Neural cell (in vitro differentiated cells): ENCODE measurements at regions not wholly inside any gene's neighbourhood (a gene's known extent, or its start where the extent isn't known, plus 50 kb on each side); places are given as distances from the start of the nearest gene placed in this dataset.

Source experiments
- H2AFZ ChIP-seq: fragments of 200-600, 300-800 bp; sonication (generic), shearing (Covaris generic); 2 replicates; pipeline ENCODE4 v1.6.0; 2014; ENCODE audit warnings: low read depth, mild to moderate bottlenecking, antibody characterized with exemption, low read length, moderate library complexity
- H3F3A ChIP-seq: fragments of 200-600 bp; shearing (Covaris generic); 2 replicates; pipeline ENCODE4 v1.6.1; 2016; ENCODE audit warnings: mild to moderate bottlenecking, moderate library complexity, mixed read lengths, antibody characterized with exemption, low read length; ENCODE audit not compliant: insufficient read depth, poor library complexity, severe bottlenecking
- H3K27ac ChIP-seq: fragments of 200-600, 300-800 bp; sonication (generic), shearing (Covaris generic); 2 replicates; pipeline ENCODE4 v1.5.1; 2014; ENCODE audit warnings: mild to moderate bottlenecking, low read length, moderate library complexity
- H3K27me3 ChIP-seq: fragments of 300-800, 200-600 bp; sonication (generic), shearing (Covaris generic); 2 replicates; pipeline ENCODE4 v1.6.0; 2014; ENCODE audit warnings: mild to moderate bottlenecking, low read depth, low read length, moderate library complexity; ENCODE audit not compliant: insufficient read depth
- H3K36me3 ChIP-seq: fragments of 300-800, 200-600 bp; sonication (generic), shearing (Covaris generic); 2 replicates; pipeline ENCODE4 v1.5.1; 2014; ENCODE audit warnings: mild to moderate bottlenecking, antibody characterized with exemption, low read length, moderate library complexity; ENCODE audit not compliant: insufficient read depth
- H3K4me2 ChIP-seq: fragments of 300-800, 200-600 bp; sonication (generic), shearing (Covaris generic); 2 replicates; pipeline ENCODE4 v1.6.0; 2014; ENCODE audit warnings: mild to moderate bottlenecking, low read length
- H3K4me3 ChIP-seq: fragments of 300-800, 200-600 bp; sonication (generic), shearing (Covaris generic); 2 replicates; pipeline ENCODE4 v1.5.1; 2014; ENCODE audit warnings: mild to moderate bottlenecking, low read length, moderate library complexity
- H3K79me2 ChIP-seq: fragments of 200-600 bp; shearing (Covaris generic); replicated peaks from 2 replicates; pipeline ENCODE4 v1.6.0; 2014; ENCODE audit warnings: mild to moderate bottlenecking, low read length, moderate library complexity; ENCODE audit not compliant: insufficient read depth
- H3K9ac ChIP-seq: fragments of 300-800, 200-600 bp; sonication (generic), shearing (Covaris generic); 2 replicates; pipeline ENCODE4 v1.6.1; 2016; ENCODE audit warnings: mild to moderate bottlenecking, low read length, mixed read lengths
- H3K9me2 ChIP-seq: fragments of 200-600 bp; shearing (Covaris generic); 2 replicates; pipeline ENCODE4 v1.6.1; 2016; ENCODE audit warnings: mild to moderate bottlenecking, low read length, mixed read lengths; ENCODE audit not compliant: insufficient read depth
- H3K9me3 ChIP-seq: fragments of 200-600, 300-800 bp; sonication (generic), shearing (Covaris generic); 2 replicates; pipeline ENCODE4 v1.6.1; 2016; ENCODE audit warnings: mild to moderate bottlenecking, mixed run types, low read length, moderate library complexity, mixed read lengths
- H4K20me1 ChIP-seq: fragments of 200-600 bp; shearing (Covaris generic); 2 replicates; pipeline ENCODE4 v1.6.1; 2016; ENCODE audit warnings: mild to moderate bottlenecking, mixed run types; ENCODE audit not compliant: insufficient read depth
- CTCF ChIP-seq: fragments of 450-650 bp; IDR thresholded peaks from 2 replicates; pipeline ENCODE4 v1.5.1; 2014; ENCODE audit warnings: antibody characterized with exemption, mild to moderate bottlenecking, moderate library complexity; ENCODE audit not compliant: poor library complexity, severe bottlenecking
- EP300 ChIP-seq: fragments of 450-650 bp; conservative IDR thresholded peaks from 2 replicates; pipeline ENCODE4 v1.6.1; 2014; ENCODE audit warnings: antibody characterized with exemption, mild to moderate bottlenecking, moderate library complexity; ENCODE audit not compliant: poor library complexity, severe bottlenecking
- EZH2 ChIP-seq: fragments of 200-600, 300-800 bp; shearing (Covaris generic), sonication (generic); IDR thresholded peaks from 2 replicates; pipeline ENCODE4 v1.6.1; 2014; ENCODE audit warnings: antibody characterized with exemption, low read length, borderline replicate concordance, mild to moderate bottlenecking; ENCODE audit not compliant: insufficient read depth, poor library complexity, severe bottlenecking
- MXI1 ChIP-seq: fragments of 450-650 bp; conservative IDR thresholded peaks from 2 replicates; pipeline ENCODE4 v1.6.1; 2014; ENCODE audit warnings: antibody characterized with exemption, mild to moderate bottlenecking; ENCODE audit not compliant: poor library complexity, severe bottlenecking
- POLR2AphosphoS5 ChIP-seq: IDR thresholded peaks from 2 replicates; pipeline ENCODE4 v1.6.1; 2012
- RAD21 ChIP-seq: fragments of 450-650 bp; conservative IDR thresholded peaks from 2 replicates; pipeline ENCODE4 v1.6.1; 2014; ENCODE audit warnings: antibody characterized with exemption, mild to moderate bottlenecking, moderate library complexity
- REST ChIP-seq: IDR thresholded peaks from 2 replicates; pipeline ENCODE4 v1.6.1; 2012; ENCODE audit warnings: borderline replicate concordance
- SMC3 ChIP-seq: fragments of 450-650 bp; conservative IDR thresholded peaks from 2 replicates; pipeline ENCODE4 v1.6.1; 2014; ENCODE audit warnings: antibody characterized with exemption, mild to moderate bottlenecking, moderate library complexity; ENCODE audit not compliant: poor library complexity
- TAF1 ChIP-seq: IDR thresholded peaks from 2 replicates; pipeline ENCODE4 v1.6.1; 2012; ENCODE audit warnings: low read depth

- Histone ChIP-seq H3K27me3 (no peaks in the 10 kb centered on the region), H4K20me1 (no peaks in the 10 kb centered on the region), H3K36me3 (no peaks in the 10 kb centered on the region), H3K4me2 (no peak overlapping the region), H3K27ac (no peak overlapping the region), H3K9me3 (no peaks in the 10 kb centered on the region), H3K4me3 (no peak overlapping the region), H3K9me2 (no peaks in the 10 kb centered on the region), H2AFZ (no peak overlapping the region), H3K79me2 (no peaks in the 10 kb centered on the region), H3K9ac (no peak overlapping the region), H3F3A (peaks cover 5% of the 10 kb centered on the region)
- TF ChIP-seq EP300: no peak
- no peak for TF ChIP-seq TAF1
- TF ChIP-seq RAD21: no peak
- no peak for TF ChIP-seq POLR2AphosphoS5
- no peak for TF ChIP-seq REST
- no peak for TF ChIP-seq CTCF
Observed at GRCh38 chr4:135244696-135245095, 1043.1 kb upstream of the PABPC4L start.

GRCh38 chr4:135244056-135244455 lies 1042.5 kb upstream of the PABPC4L start:
- no peaks in the 10 kb centered on the region for H3K79me2 ChIP-seq
- no peak overlapping the region for H3K4me2 ChIP-seq
- H3K36me3 ChIP-seq: no peaks in the 10 kb centered on the region
- H3K27ac ChIP-seq: no peak overlapping the region
- H3K9me3 ChIP-seq: no peaks in the 10 kb centered on the region
- H3K27me3 ChIP-seq: no peaks in the 10 kb centered on the region
- no peak overlapping the region for H2AFZ ChIP-seq
- H3K4me3 ChIP-seq: no peak overlapping the region
- no peaks in the 10 kb centered on the region for H3K9me2 ChIP-seq
- H4K20me1 ChIP-seq: no peaks in the 10 kb centered on the region
- TF ChIP-seq TAF1: no peak
- TF ChIP-seq REST: no peak
- no peak for TF ChIP-seq SMC3
- TF ChIP-seq MXI1: no peak
- TF ChIP-seq EZH2: no peak
- no peak for TF ChIP-seq RAD21
- no peak for TF ChIP-seq POLR2AphosphoS5
- no peak overlapping the region for H3K9ac ChIP-seq
- H3F3A ChIP-seq: peaks cover 5% of the 10 kb centered on the region
